ENCODE measurements at regions not wholly inside any gene's neighbourhood (a gene's known extent, or its start where the extent isn't known, plus 50 kb on each side); places are given as distances from the start of the nearest gene placed in this dataset.

DNA sequence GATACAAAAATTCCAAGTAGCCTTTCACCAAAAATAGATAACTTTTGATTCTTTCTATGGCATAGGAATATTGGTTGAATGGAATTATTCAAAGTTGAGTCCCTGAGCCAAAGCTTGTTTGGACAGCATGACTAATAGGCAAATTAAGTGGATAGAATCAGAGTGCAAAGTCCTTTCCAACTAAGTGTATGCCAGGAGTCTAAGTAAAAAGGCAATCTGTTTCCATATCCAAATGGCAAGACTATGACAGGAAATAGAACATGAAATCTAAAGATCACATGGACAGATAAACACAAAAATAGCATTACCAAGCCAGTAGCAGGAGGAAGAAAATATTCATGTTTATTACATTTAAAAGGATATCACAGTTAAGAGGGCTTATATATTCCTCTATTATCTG is 804.6 kb downstream of the SLITRK6 start:
- intact Hi-C loops (cut with micrococcal nuclease): no loop called here
- ATAC-seq (ENCODE audit: low read depth) (no peak), DNase-seq (no peak)
- no peak overlapping the region for H2AK5ac ChIP-seq (ENCODE audit: low read depth, low read length)
- CTCF ChIA-PET: no interaction called here
- no peak overlapping the region for H3K27ac ChIP-seq (ENCODE audit: insufficient read depth, low read length)
- H3K4me2 ChIP-seq (ENCODE audit: low read depth, low read length): no peak overlapping the region
- in situ Hi-C loops (cut with MboI; ENCODE audit: low sequenced_read_pairs): no loop called here
- H2BK120ac ChIP-seq (ENCODE audit: low read depth, low read length): no peak overlapping the region
- no peak overlapping the region for H3K9ac ChIP-seq (ENCODE audit: low read depth, low read length)
- H4K8ac ChIP-seq (ENCODE audit: low read depth in 2 of 2, low read length in 2 of 2): no peak overlapping the region
- H3K14ac ChIP-seq (replicated peaks; ENCODE audit: low read depth, low read length): no peak overlapping the region
- H2AFZ ChIP-seq (replicated peaks; ENCODE audit: low read length, poor library complexity): no peak overlapping the region
- H3K9me3 ChIP-seq (ENCODE audit: control insufficient read depth, insufficient read depth, low read length): no peaks in the 10 kb centered on the region
- H2BK15ac ChIP-seq (ENCODE audit: low read depth, low read length): no peak overlapping the region
- H4K91ac ChIP-seq (ENCODE audit: insufficient read depth, low read depth, low read length): no peak overlapping the region
- no peak for TF ChIP-seq CHD1 (IDR thresholded peaks at IDR 0.05; ENCODE audit: low read depth, low read length)
- no peak for TF ChIP-seq MXI1 (IDR thresholded peaks at IDR 0.05; ENCODE audit: borderline replicate concordance, low read depth, low read length)
- no peak for TF ChIP-seq ELK1 (IDR thresholded peaks at IDR 0.05; ENCODE audit: borderline replicate concordance, low read depth, low read length)
- no peaks in the 10 kb centered on the region for H3K27me3 ChIP-seq (ENCODE audit: control insufficient read depth, insufficient read depth, low read length)
- H3K4me1 ChIP-seq (ENCODE audit: control insufficient read depth, insufficient read depth, low read length): no peaks in the 10 kb centered on the region
- no peak overlapping the region for H2AK9ac ChIP-seq (replicated peaks; ENCODE audit: low read depth, low read length, poor library complexity)
- H2BK5ac ChIP-seq (ENCODE audit: low read depth, low read length, poor library complexity, severe bottlenecking): no peak overlapping the region
- POLR2A ChIA-PET (ENCODE audit: unreplicated experiment): no interaction called here
- no peak overlapping the region for H3K56ac ChIP-seq (ENCODE audit: extremely low read depth, insufficient read depth, low read length)
- H3K9me1 ChIP-seq (ENCODE audit: insufficient read depth, low read length): no peaks in the 10 kb centered on the region
- no peaks in the 10 kb centered on the region for H3K79me1 ChIP-seq (ENCODE audit: low read depth in 1 of 2, low read length in 2 of 2)
- H4K20me1 ChIP-seq (ENCODE audit: insufficient read depth, low read length): no peaks in the 10 kb centered on the region
- no peak overlapping the region for H2BK20ac ChIP-seq (ENCODE audit: low read depth, low read length)
- no peaks in the 10 kb centered on the region for H3K36me3 ChIP-seq (ENCODE audit: control insufficient read depth, insufficient read depth, low read length)
- dilution Hi-C loops (cut with HindIII; ENCODE audit: low sequenced_read_pairs, unreplicated experiment): no loop called here
- no peak overlapping the region for H3K18ac ChIP-seq (ENCODE audit: low read depth, low read length)
- no peak overlapping the region for H4K5ac ChIP-seq (ENCODE audit: low read depth, low read length)
- no TSS peak for BruUV-seq (replicated peaks)
- H3K23ac ChIP-seq (ENCODE audit: low read depth, low read length): no peak overlapping the region
- H3K4ac ChIP-seq (ENCODE audit: low read depth, low read length): no peak overlapping the region
- H3K4me3 ChIP-seq (ENCODE audit: insufficient read depth, low read depth, low read length): no peak overlapping the region

Measured in IMR-90 (cell line).